ENCODE measurements at regions not wholly inside any gene's neighbourhood (a gene's known extent, or its start where the extent isn't known, plus 50 kb on each side); places are given as distances from the start of the nearest gene placed in this dataset.
"Not testable (repeated sequence)": the region's sequence is repeated elsewhere in the genome, so short reads cannot be mapped to it uniquely, and the experiment has no call there.

GRCh38 chrX:13955975-13956374 is 73.7 kb downstream of the GEMIN8 start:
- no peak overlapping the region for H4K8ac ChIP-seq (ENCODE audit: low read depth, low read length)
- no peak overlapping the region for H3K4me2 ChIP-seq (ENCODE audit: insufficient read depth, low read length, poor library complexity, severe bottlenecking)
- H3K18ac ChIP-seq (ENCODE audit: low read length) = no peak overlapping the region
- H2BK120ac ChIP-seq (ENCODE audit: low read depth, low read length) = no peak overlapping the region
- no peak overlapping the region for H3K23ac ChIP-seq (ENCODE audit: low read depth, low read length, poor library complexity)
- H2BK12ac ChIP-seq (ENCODE audit: low read length) = no peak overlapping the region
- peaks cover 0 to 17% (median 0%) of the 10 kb centered on the region in 3 experiments for H3K27me3 ChIP-seq (ENCODE audit: control insufficient read depth in 3 of 3, insufficient read depth in 3 of 3, low read depth in 1 of 3, low read length in 3 of 3)
- no peak overlapping the region for H3K4me3 ChIP-seq (ENCODE audit: low read length in 2 of 2)
- H3K27ac ChIP-seq (replicated peaks; ENCODE audit: low read length) = no peak overlapping the region
- H3K14ac ChIP-seq (ENCODE audit: low read length) = no peak overlapping the region
- H2AFZ ChIP-seq (ENCODE audit: low read length) = no peak overlapping the region
- no peak overlapping the region for H2BK5ac ChIP-seq (ENCODE audit: low read length)
- peaks cover 0 to 2% of the 10 kb centered on the region in 2 donors for H3K9me3 ChIP-seq (replicated peaks in 1 of 2; ENCODE audit: control insufficient read depth in 2 of 2, insufficient read depth in 1 of 2, low read depth in 1 of 2, low read length in 2 of 2)
- H4K91ac ChIP-seq (ENCODE audit: low read depth, low read length, poor library complexity) = no peak overlapping the region
- no peak overlapping the region for H2AK5ac ChIP-seq (ENCODE audit: low read depth, low read length)
- DNase-seq (ENCODE audit: low spot score) = no peak
- H3K4me1 ChIP-seq (ENCODE audit: control insufficient read depth in 2 of 2, insufficient read depth in 1 of 2, low read depth in 1 of 2, low read length in 2 of 2) = peaks cover 0 to 8% of the 10 kb centered on the region in 2 donors
- H3K36me3 ChIP-seq (replicated peaks in 1 of 2; ENCODE audit: control insufficient read depth in 2 of 2, insufficient read depth in 2 of 2, low read length in 2 of 2) = no peaks in the 10 kb centered on the region
- no peak overlapping the region for H3K4ac ChIP-seq (ENCODE audit: low read length)
- WGBS, 2 donors (ENCODE audit: extremely low coverage in 2 of 2, insufficient read length in 2 of 2, insufficient replicate concordance in 1 of 2) = no CpG with 5 or more reads among the region's 3 CpGs
- H2BK15ac ChIP-seq (ENCODE audit: low read length) = no peak overlapping the region
- H3K79me1 ChIP-seq (ENCODE audit: low read depth, low read length) = no peaks in the 10 kb centered on the region
- H3K9ac ChIP-seq (ENCODE audit: low read depth, low read length, poor library complexity) = no peak overlapping the region

DNA sequence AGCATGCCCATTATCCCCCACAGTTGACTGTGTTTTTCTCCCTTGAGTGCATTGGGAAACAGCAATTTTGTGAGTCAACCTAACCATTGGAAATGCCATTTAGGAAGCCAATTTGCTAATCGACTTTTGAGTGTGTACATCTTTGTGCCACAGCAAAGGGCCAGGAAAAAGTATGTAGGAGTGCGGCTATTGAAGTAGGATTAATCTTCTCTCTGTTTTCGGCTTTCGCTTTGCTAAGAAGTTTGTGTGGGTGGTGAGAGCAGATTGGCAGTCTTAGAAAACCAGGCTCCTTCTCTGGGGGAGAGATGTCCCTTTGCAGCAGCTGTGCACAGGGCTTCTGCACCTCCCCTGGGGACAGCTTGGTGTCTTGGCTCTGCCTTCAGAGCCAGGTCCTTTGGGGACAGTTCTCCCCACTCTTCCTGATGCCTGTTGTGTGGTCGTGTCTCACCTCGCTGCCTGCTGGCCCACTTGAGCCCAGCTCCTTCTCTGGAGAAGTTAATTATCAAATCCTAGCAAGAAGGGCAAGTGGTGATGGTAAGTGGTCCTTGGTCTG is 74.5 kb downstream of the GEMIN8 start:
- no peak overlapping the region for H4K8ac ChIP-seq (ENCODE audit: low read depth, low read length)
- H3K18ac ChIP-seq (ENCODE audit: low read length) = peak overlapping the region; percentile 64
- H2BK12ac ChIP-seq (ENCODE audit: low read length) = no peak overlapping the region
- peak overlapping the region; percentile 46 for H3K27ac ChIP-seq (replicated peaks; ENCODE audit: low read length)
- peaks cover 0 to 17% (median 0%) of the 10 kb centered on the region in 3 experiments for H3K27me3 ChIP-seq (ENCODE audit: control insufficient read depth in 3 of 3, insufficient read depth in 3 of 3, low read depth in 1 of 3, low read length in 3 of 3)
- H3K9ac ChIP-seq (ENCODE audit: low read depth, low read length, poor library complexity) = no peak overlapping the region
- H2AFZ ChIP-seq (ENCODE audit: low read length) = no peak overlapping the region
- peaks cover 0 to 8% of the 10 kb centered on the region in 2 donors for H3K4me1 ChIP-seq (ENCODE audit: control insufficient read depth in 2 of 2, insufficient read depth in 1 of 2, low read depth in 1 of 2, low read length in 2 of 2)
- H3K36me3 ChIP-seq (replicated peaks in 1 of 2; ENCODE audit: control insufficient read depth in 2 of 2, insufficient read depth in 2 of 2, low read length in 2 of 2) = no peaks in the 10 kb centered on the region
- H3K14ac ChIP-seq (ENCODE audit: low read length) = no peak overlapping the region
- no peak overlapping the region for H2AK5ac ChIP-seq (ENCODE audit: low read depth, low read length)
- no peak overlapping the region for H2BK5ac ChIP-seq (ENCODE audit: low read length)
- no peak overlapping the region for H2BK120ac ChIP-seq (ENCODE audit: low read depth, low read length)
- H3K4me3 ChIP-seq (ENCODE audit: low read length in 2 of 2) = no peak overlapping the region
- no CpG with 5 or more reads among the region's 6 CpGs for WGBS, 2 donors (ENCODE audit: extremely low coverage in 2 of 2, insufficient read length in 2 of 2, insufficient replicate concordance in 1 of 2)
- DNase-seq (ENCODE audit: low spot score) = no peak
- H3K9me3 ChIP-seq (replicated peaks in 1 of 2; ENCODE audit: control insufficient read depth in 2 of 2, insufficient read depth in 1 of 2, low read depth in 1 of 2, low read length in 2 of 2) = peaks cover 0 to 2% of the 10 kb centered on the region in 2 donors
- no peak overlapping the region for H3K23ac ChIP-seq (ENCODE audit: low read depth, low read length, poor library complexity)
- no peak overlapping the region for H4K91ac ChIP-seq (ENCODE audit: low read depth, low read length, poor library complexity)
- H3K4me2 ChIP-seq (ENCODE audit: insufficient read depth, low read length, poor library complexity, severe bottlenecking) = no peak overlapping the region
- H3K79me1 ChIP-seq (ENCODE audit: low read depth, low read length) = no peaks in the 10 kb centered on the region
- H2BK15ac ChIP-seq (ENCODE audit: low read length) = no peak overlapping the region
- no peak overlapping the region for H3K4ac ChIP-seq (ENCODE audit: low read length)

DNA sequence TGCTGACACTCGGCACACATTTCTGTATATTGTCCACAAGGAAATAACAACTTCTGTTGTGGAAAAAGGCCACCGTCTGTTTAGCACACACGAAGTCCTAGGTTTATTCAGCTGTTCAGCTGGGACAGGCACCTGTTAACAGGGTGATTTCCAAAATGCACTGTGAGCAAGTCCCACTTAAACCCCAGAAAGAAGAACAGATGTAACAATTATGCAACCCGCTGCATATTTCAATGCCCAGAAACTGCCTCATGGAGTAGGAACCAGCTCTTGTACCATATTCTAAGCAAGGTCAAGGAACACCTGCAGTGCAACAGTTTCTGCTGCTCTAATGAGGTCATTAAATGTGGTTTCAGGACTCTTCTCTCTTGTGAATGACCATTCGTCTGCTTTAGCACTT is 77.1 kb downstream of the GEMIN8 start:
- Histone ChIP-seq H3K4ac (ENCODE audit: low read length) (no peak overlapping the region), H2BK5ac (ENCODE audit: low read length) (no peak overlapping the region), H4K8ac (ENCODE audit: low read depth, low read length) (no peak overlapping the region), H2BK120ac (ENCODE audit: low read depth, low read length) (no peak overlapping the region), H3K14ac (ENCODE audit: low read length) (no peak overlapping the region), H3K18ac (ENCODE audit: low read length) (no peak overlapping the region), H3K27me3 (ENCODE audit: control insufficient read depth in 3 of 3, insufficient read depth in 3 of 3, low read depth in 1 of 3, low read length in 3 of 3) (peaks cover 0 to 17% (median 0%) of the 10 kb centered on the region in 3 experiments), H3K27ac (replicated peaks; ENCODE audit: low read length) (no peak overlapping the region), H3K23ac (ENCODE audit: low read depth, low read length, poor library complexity) (no peak overlapping the region), H3K4me2 (ENCODE audit: insufficient read depth, low read length, poor library complexity, severe bottlenecking) (no peak overlapping the region), H2BK15ac (ENCODE audit: low read length) (no peak overlapping the region), H3K79me1 (ENCODE audit: low read depth, low read length) (no peaks in the 10 kb centered on the region), H2AK5ac (ENCODE audit: low read depth, low read length) (no peak overlapping the region), H3K4me1 (ENCODE audit: control insufficient read depth in 2 of 2, insufficient read depth in 1 of 2, low read depth in 1 of 2, low read length in 2 of 2) (peaks cover 0 to 8% of the 10 kb centered on the region in 2 donors), H3K4me3 (ENCODE audit: low read length in 2 of 2) (no peak overlapping the region), H2BK12ac (ENCODE audit: low read length) (no peak overlapping the region), H3K36me3 (replicated peaks in 1 of 2; ENCODE audit: control insufficient read depth in 2 of 2, insufficient read depth in 2 of 2, low read length in 2 of 2) (no peaks in the 10 kb centered on the region), H3K9me3 (replicated peaks in 1 of 2; ENCODE audit: control insufficient read depth in 2 of 2, insufficient read depth in 1 of 2, low read depth in 1 of 2, low read length in 2 of 2) (no peaks in the 10 kb centered on the region), H4K91ac (ENCODE audit: low read depth, low read length, poor library complexity) (no peak overlapping the region), H2AFZ (ENCODE audit: low read length) (no peak overlapping the region), H3K9ac (ENCODE audit: low read depth, low read length, poor library complexity) (no peak overlapping the region)
- no CpG with 5 or more reads among the region's 5 CpGs for WGBS, 2 donors (ENCODE audit: extremely low coverage in 2 of 2, insufficient read length in 2 of 2, insufficient replicate concordance in 1 of 2)
- no peak for DNase-seq (ENCODE audit: low spot score)

- H2BK15ac ChIP-seq (ENCODE audit: low read length); H3K4me2 ChIP-seq (ENCODE audit: insufficient read depth, low read length, poor library complexity, severe bottlenecking); H2BK5ac ChIP-seq (ENCODE audit: low read length); H3K27ac ChIP-seq (replicated peaks; ENCODE audit: low read length); H4K8ac ChIP-seq (ENCODE audit: low read depth, low read length); H2AK5ac ChIP-seq (ENCODE audit: low read depth, low read length); H3K14ac ChIP-seq (ENCODE audit: low read length); H2BK12ac ChIP-seq (ENCODE audit: low read length); H3K9me3 ChIP-seq (replicated peaks in 1 of 2; ENCODE audit: control insufficient read depth in 2 of 2, insufficient read depth in 1 of 2, low read depth in 1 of 2, low read length in 2 of 2); H3K4me3 ChIP-seq (ENCODE audit: low read length in 2 of 2); H3K9ac ChIP-seq (ENCODE audit: low read depth, low read length, poor library complexity); H2AFZ ChIP-seq (ENCODE audit: low read length); DNase-seq (ENCODE audit: low spot score); H3K4me1 ChIP-seq (ENCODE audit: control insufficient read depth in 2 of 2, insufficient read depth in 1 of 2, low read depth in 1 of 2, low read length in 2 of 2); H2BK120ac ChIP-seq (ENCODE audit: low read depth, low read length); H4K91ac ChIP-seq (ENCODE audit: low read depth, low read length, poor library complexity); H3K18ac ChIP-seq (ENCODE audit: low read length); H3K4ac ChIP-seq (ENCODE audit: low read length); H3K36me3 ChIP-seq (replicated peaks in 1 of 2; ENCODE audit: control insufficient read depth in 2 of 2, insufficient read depth in 2 of 2, low read length in 2 of 2); H3K79me1 ChIP-seq (ENCODE audit: low read depth, low read length); H3K27me3 ChIP-seq (ENCODE audit: control insufficient read depth in 3 of 3, insufficient read depth in 3 of 3, low read depth in 1 of 3, low read length in 3 of 3); H3K23ac ChIP-seq (ENCODE audit: low read depth, low read length, poor library complexity): not testable (repeated sequence)
- WGBS, 2 donors (ENCODE audit: extremely low coverage in 2 of 2, insufficient read length in 2 of 2, insufficient replicate concordance in 1 of 2) = no CpG with 5 or more reads among the region's 6 CpGs
Observed at GRCh38 chrX:13946223-13946622, 83.5 kb downstream of the GEMIN8 start.

All from neuronal stem cell (in vitro differentiated cells).